ENCODE measurements at regions not wholly inside any gene's neighbourhood (a gene's known extent, or its start where the extent isn't known, plus 50 kb on each side); places are given as distances from the start of the nearest gene placed in this dataset.

DNA sequence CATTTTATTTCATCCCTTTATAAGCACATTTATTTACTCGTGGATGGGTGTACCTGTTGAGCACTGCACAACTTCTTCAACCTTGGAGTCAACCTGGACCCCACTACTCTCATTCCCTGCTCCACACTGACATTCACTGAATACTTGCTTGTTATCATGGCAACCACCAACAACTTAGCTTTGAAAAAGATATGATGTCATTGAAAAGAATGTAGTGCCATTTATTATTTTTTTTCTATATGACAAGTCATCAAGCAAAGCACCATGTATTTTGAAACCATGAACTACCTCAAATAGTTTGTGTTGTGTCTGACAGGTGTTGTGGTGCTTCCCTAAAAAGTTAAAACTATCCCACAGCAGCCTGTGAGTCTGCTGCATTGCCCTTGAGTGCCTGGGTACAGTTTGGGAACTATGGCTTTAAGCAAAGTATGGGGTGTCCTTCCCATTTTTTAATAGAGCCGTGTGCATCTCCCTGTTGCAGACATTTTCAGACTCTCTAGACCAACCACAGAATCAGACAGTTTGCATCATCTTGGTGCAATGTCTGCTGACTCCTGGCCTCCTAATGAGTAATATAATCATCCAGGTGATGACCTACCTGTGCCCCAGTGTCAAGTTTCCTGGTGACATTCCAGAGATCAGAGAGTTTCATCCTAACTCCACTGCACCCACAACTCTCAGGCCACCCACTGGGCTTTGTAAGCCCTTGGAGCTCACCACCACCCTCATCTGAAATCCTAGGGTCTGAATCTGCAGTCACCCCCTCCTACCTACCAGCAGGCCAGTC lies 339.7 kb upstream of the PROX1 start:
- intact Hi-C loops (cut with DNase I; ENCODE audit: low total_unique reads): no loop called here
- no peak overlapping the region for H3K4me3 ChIP-seq (ENCODE audit: low read depth, poor library complexity, severe bottlenecking)
- no peak for DNase-seq (ENCODE audit: low spot score in 2 of 2)
- 56 to 62% methylated on average over 2 of the region's 2 CpGs for WGBS, 2 donors
- no peak for TF ChIP-seq POLR2A (IDR thresholded peaks at IDR 0.05)
- TF ChIP-seq, protein P1, sequence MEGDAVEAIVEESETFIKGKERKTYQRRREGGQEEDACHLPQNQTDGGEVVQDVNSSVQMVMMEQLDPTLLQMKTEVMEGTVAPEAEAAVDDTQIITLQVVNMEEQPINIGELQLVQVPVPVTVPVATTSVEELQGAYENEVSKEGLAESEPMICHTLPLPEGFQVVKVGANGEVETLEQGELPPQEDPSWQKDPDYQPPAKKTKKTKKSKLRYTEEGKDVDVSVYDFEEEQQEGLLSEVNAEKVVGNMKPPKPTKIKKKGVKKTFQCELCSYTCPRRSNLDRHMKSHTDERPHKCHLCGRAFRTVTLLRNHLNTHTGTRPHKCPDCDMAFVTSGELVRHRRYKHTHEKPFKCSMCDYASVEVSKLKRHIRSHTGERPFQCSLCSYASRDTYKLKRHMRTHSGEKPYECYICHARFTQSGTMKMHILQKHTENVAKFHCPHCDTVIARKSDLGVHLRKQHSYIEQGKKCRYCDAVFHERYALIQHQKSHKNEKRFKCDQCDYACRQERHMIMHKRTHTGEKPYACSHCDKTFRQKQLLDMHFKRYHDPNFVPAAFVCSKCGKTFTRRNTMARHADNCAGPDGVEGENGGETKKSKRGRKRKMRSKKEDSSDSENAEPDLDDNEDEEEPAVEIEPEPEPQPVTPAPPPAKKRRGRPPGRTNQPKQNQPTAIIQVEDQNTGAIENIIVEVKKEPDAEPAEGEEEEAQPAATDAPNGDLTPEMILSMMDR (IDR thresholded peaks at IDR 0.05): no peak

- DNase-seq (ENCODE audit: low spot score in 2 of 2): no peak
- 83 to 88% methylated on average over 10 of the region's 10 CpGs for WGBS, 2 donors
- TF ChIP-seq POLR2A (IDR thresholded peaks at IDR 0.05): no peak
- TF ChIP-seq, protein P1 (IDR thresholded peaks at IDR 0.05): no peak
- intact Hi-C loops (cut with DNase I; ENCODE audit: low total_unique reads): no loop called here
- no peak overlapping the region for H3K4me3 ChIP-seq (ENCODE audit: low read depth, poor library complexity, severe bottlenecking)
These were observed 338.4 kb upstream of the PROX1 start for GRCh38 chr1:213649373-213649772.

DNA sequence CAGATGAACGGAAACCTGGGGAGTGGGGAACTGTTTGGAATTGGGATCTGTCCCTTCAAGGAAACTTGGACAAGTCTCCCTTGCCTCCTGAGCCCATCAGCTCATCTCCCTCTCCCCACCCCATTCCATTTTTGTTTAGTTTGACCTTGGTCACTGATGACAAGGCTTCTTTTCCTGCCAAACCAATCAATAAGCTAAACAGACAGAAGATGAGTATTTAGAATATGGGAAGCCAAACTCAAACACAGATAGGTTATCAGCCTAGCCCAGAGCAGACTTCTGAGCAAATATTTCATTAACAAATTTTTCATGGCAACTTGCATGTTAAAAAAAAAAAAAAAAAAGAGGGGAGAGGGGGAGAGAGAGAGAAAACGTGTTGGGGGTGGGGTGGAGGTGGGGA lies 337.2 kb upstream of the PROX1 start:
- no peak for DNase-seq (ENCODE audit: low spot score in 2 of 2)
- WGBS, 2 donors: 69 to 74% methylated on average over 2 of the region's 2 CpGs
- TF ChIP-seq, protein P1 (IDR thresholded peaks at IDR 0.05): no peak
- TF ChIP-seq POLR2A (IDR thresholded peaks at IDR 0.05): no peak
- intact Hi-C loops (cut with DNase I; ENCODE audit: low total_unique reads): no loop called here
- H3K4me3 ChIP-seq (ENCODE audit: low read depth, poor library complexity, severe bottlenecking): no peak overlapping the region

- TF ChIP-seq, protein P1 (IDR thresholded peaks at IDR 0.05): no peak
- TF ChIP-seq POLR2A (IDR thresholded peaks at IDR 0.05): no peak
- no peak for DNase-seq (ENCODE audit: low spot score in 2 of 2)
- WGBS, 2 donors: 78 to 81% methylated on average over 4 of the region's 4 CpGs
- H3K4me3 ChIP-seq (ENCODE audit: low read depth, poor library complexity, severe bottlenecking): no peak overlapping the region
- intact Hi-C loops (cut with DNase I; ENCODE audit: low total_unique reads): no loop called here
These were observed 336.7 kb upstream of the PROX1 start for GRCh38 chr1:213651077-213651476.

GRCh38 chr1:213652109-213652508 lies 335.7 kb upstream of the PROX1 start:
- 86 to 88% methylated on average over 4 of the region's 4 CpGs for WGBS, 2 donors
- no peak overlapping the region for H3K4me3 ChIP-seq (ENCODE audit: low read depth, poor library complexity, severe bottlenecking)
- no peak for TF ChIP-seq POLR2A (IDR thresholded peaks at IDR 0.05)
- TF ChIP-seq, protein P1 (IDR thresholded peaks at IDR 0.05): no peak
- no peak for DNase-seq (ENCODE audit: low spot score in 2 of 2)
- intact Hi-C loops (cut with DNase I; ENCODE audit: low total_unique reads): no loop called here

GRCh38 chr1:213656039-213656438 lies 331.7 kb upstream of the PROX1 start:
- no peak for DNase-seq (ENCODE audit: low spot score in 2 of 2)

More at GRCh38 chr1:213656039-213656438, 331.7 kb upstream of the PROX1 start:
- 64 to 67% methylated on average over 3 of the region's 3 CpGs for WGBS, 2 donors
- no peak overlapping the region for H3K4me3 ChIP-seq (ENCODE audit: low read depth, poor library complexity, severe bottlenecking)
- intact Hi-C loops (cut with DNase I; ENCODE audit: low total_unique reads): no loop called here
- no peak for TF ChIP-seq POLR2A (IDR thresholded peaks at IDR 0.05)
- TF ChIP-seq, protein P1 (IDR thresholded peaks at IDR 0.05): no peak

All from lower leg skin (tissue), 4 donors.